SIG-M5 treated with dmso at 0.1 percent for 504 hours (cell line): ENCODE measurements at regions not wholly inside any gene's neighbourhood (a gene's known extent, or its start where the extent isn't known, plus 50 kb on each side); places are given as distances from the start of the nearest gene placed in this dataset.
"Not testable (repeated sequence)": the region's sequence is repeated elsewhere in the genome, so short reads cannot be mapped to it uniquely, and the experiment has no call there.

Experiments used
- DNase-seq: peaks from one replicate; lab custom pipeline; 2025; ENCODE audit not compliant: unreplicated experiment; lab: John Stamatoyannopoulos, UW

GRCh38 chr1:29395736-29396437, 159.6 kb downstream of the PTPRU start:
- no peak for DNase-seq

DNA sequence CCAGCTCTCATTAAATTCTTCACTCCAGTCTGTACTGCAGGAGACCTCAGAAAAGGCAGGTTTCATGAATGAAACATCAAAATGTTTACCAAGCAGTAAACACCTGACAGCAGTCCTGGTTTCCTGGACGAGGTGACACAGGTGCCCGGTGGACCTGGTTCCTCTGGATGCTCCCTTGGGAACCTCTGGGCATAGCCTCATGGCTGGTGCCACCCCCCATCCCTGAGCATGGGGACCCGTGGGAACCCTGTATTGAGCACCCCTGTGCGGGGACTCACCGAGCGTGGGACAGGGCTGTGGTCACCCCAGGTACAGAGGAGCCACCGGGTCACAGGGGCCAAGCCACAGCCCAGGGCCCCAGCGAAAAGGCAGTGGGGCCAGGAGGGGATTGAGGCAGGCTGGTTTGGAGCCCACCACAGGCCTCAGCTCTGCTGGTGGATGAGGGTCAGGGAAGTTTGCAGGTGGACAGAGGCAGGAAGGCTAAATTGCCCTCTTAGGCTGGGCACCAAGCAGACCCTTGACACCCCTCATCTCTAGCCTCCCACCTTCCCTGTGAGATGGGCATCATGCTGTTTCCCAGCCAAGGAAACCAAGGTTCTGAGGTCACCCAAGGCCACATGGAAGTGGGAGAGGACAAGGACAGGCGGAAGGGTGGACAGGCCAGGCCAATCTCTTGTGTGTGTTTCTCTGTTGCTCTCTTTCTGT, 158.4 kb downstream of the PTPRU start:
- no peak for DNase-seq

DNA sequence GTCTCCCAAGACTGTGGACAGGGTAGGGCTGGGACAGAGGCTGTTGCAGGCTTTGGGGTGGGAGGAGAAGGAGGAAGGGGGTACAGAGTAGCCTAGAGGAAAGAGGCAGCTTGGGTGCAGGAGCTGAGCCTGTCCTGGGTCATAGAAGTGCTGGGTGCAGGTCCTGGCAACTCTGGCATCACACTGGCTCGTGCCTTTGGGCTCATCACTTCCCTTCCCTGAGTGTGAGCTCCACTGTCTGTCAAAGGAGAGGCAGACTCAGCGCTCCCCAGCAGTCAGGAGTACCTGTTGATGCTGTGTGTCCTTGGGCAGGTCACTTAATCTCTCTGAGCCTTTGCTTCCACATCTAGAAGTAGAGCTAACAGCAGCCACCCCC, 157.1 kb downstream of the PTPRU start:
- DNase-seq = no peak

- no peak for DNase-seq
These were observed 156.4 kb downstream of the PTPRU start for GRCh38 chr1:29392486-29393450.

- no peak for DNase-seq
These were observed 155.7 kb downstream of the PTPRU start for GRCh38 chr1:29392036-29392435.

DNA sequence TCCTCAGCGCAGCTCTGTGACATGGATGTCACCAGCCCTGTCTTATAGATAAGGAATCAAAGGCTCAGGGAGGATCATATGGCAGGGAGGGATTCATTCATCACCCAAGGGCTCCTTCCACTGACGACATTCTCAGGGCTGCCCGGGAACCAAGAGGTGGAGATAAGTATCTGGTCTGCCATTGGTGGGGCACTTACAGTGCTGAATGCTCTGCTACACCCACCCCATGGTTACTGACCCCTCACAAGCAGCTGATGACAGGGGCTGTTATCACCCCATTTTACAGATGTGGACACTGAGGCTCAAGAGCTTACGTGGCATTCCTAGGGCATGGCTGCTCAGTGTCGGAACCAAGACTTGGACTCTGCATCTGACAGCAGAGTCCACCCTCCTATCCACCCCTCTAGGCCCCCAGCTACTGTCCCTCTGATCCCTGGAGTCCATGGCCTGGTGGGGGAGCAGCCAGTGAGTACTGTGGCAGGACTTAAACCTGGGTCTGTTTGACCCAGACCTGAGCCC, 155.1 kb downstream of the PTPRU start:
- DNase-seq = no peak

- no peak for DNase-seq
These were observed 154.4 kb downstream of the PTPRU start for GRCh38 chr1:29390491-29391361.

DNA sequence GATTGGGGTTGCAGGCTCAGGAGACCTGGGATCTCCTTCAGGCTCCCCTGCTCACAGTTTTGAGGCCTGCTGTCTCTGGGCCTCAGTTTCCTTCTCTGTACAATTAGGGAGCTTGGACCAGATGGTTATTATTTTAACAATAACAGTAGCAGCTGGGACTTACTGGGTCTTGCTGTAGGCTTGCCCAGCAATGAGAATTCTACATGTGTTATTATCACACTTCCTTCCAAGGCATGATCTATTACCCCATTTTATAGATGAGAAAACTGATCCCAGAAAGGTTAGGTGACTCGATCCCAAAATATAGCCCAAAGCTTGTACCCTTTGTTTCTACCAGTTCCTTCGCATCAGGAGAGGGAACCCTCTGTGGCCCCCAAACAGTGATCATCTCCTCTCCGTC, 153.8 kb downstream of the PTPRU start:
- DNase-seq = no peak

DNA sequence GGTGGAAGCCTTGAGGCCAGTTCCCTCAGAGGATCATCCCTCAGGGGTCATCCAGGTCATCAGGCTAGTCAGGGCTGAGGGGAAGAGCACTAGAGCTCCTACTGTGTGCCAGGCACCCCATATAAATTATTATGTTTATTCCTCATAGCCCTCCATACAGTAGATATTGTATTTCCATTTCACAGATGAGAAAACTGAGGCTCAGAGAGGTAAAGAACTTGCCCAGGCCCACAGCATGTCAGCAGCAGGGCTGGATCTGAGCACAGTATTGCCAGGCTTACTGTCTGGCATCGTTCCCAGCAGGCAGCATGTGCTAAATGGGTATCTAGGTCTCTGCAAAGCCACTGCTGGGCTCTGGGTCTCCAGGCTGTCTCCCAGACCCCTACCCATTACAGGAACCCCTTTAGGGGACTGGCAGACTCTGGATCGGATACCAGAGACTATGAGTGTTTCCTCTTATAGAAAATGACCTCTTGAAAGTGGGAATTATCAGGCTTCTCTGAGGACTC, 153.3 kb downstream of the PTPRU start:
- DNase-seq = no peak

GRCh38 chr1:29388884-29389283, 152.6 kb downstream of the PTPRU start:
- no peak for DNase-seq

- DNase-seq = no peak
These were observed 151.8 kb downstream of the PTPRU start for GRCh38 chr1:29388170-29388569.

DNA sequence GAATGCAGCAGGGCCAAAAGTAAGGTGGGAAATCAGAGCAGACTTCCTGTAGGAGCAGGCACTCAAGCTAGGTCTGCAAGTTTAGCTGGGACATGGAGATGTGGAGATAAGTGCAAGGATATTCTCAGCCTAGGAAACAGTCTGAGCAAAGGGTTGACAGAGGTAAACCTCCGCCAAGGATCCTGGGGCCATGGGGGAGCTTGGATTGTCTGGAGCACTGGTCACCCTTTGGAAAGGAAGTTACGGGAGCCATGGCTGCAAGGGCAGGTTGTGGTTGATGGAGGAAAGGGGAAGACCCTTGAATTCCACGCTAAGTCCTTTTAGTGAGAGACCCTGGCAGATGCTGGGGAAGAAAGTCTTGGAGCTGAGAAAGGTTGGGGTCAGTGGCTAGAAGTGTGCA, 150.9 kb downstream of the PTPRU start:
- DNase-seq = no peak

DNA sequence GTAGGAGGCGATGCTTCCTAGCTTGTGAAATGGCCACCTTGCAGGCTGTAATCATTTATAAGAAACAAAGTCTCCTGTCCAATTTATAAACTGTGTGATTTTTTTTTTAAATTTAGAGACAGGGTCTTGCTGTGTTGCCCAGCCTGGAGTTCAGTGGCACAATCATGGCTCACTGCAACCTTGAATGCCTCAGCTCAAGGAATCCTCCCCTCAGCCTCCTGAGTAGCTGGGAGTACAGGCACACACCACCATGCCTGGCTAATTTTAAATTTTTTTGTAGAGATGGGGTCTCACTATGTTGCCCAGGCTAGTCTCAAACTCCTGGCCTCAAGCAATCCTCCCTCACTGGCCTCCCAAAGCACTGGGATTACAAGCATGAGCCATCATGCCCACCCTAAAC, 150.1 kb downstream of the PTPRU start:
- not testable (repeated sequence) for DNase-seq

DNA sequence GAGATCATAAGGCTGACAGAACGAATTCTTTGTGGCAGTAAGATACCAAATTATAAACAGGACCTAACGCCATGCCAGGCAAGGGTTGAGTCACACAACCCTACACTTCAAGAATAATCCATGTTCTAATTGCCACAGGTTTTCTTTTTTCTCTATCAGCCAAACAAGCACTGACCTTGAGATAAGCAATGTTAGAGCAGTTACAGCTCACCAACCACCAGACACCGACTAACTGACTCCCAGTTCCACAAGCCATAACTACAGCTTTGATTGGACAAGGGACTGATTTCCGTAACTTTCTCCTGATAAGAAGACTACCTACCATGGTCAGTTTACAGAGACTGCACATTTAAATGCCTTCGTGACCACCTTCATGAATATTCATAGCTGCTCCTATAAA, 149.6 kb downstream of the PTPRU start:
- DNase-seq = no peak

GRCh38 chr1:29384496-29385015, 148.2 kb downstream of the PTPRU start:
- no peak for DNase-seq

DNA sequence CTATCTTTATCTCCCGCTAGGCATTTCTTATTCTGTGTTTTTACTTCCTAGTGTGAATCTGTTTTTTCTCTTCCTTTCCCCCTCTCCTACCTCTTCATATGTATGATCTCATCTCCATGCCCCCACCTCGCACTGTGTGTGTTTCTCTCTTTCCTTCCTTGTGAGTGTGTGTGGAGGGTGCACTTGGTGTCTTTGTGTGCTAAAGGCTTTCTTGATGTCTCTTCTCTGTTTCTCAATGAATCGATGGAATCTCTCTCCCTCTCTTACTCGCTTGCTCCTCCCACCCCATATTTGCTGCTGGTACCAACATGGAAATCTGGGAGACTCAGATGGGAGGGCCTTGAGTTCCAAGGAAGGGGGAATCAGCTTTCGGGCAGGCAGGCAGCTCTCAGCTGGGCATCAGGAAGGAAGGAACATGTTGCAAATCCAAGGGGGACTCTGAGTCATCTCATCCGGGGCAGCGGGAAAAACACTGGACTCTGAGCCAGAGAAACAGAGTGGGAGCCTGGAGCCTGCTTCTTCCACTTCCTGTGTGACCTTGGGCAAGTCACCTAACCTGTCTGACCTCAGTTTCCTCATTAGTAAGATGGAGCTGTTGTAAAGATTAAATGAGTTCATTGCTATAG, 147.5 kb downstream of the PTPRU start:
- DNase-seq = no peak

- no peak for DNase-seq
These were observed 146.8 kb downstream of the PTPRU start for GRCh38 chr1:29382851-29383745.

GRCh38 chr1:29381426-29381825, 145.1 kb downstream of the PTPRU start:
- DNase-seq = no peak

DNA sequence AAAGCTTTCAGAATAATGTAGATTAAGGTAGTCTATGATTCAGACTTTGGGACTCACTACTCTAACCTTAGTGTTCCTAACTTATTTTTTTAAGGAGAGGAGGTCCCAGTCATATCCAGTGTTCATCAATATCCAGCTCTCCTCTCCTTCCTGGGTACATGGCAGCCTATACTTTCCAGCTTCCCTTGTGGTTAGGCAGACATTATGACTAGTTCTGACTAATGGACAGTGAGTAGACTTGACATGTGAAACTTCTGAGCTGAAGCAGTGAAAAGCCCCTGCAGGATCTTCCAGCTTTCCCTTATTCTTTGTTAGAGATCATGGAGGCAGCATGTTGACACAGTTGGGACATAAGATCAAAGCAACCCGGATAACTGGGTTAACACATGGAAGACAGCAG, 144.2 kb downstream of the PTPRU start:
- DNase-seq = no peak
